Caco-2 (cell line): ENCODE measurements at regions not wholly inside any gene's neighbourhood (a gene's known extent, or its start where the extent isn't known, plus 50 kb on each side); places are given as distances from the start of the nearest gene placed in this dataset.

Experiments
- BruUV-seq: library from RNA; stranded (reverse); fragments of 400-500 nt; replicated peaks from 2 replicates; lab custom pipeline; 2021; lab: Mats Ljungman, UMichigan
- CTCF ChIA-PET: fragments of 300-600 bp; sonication (Branson Sonifier 250); formaldehyde crosslinking; loops from one replicate; lab custom pipeline; 2022; ENCODE audit warnings: antibody characterized with exemption; lab: Charles Lee
- POLR2A ChIA-PET: fragments of 300-600 bp; sonication (Branson Sonifier 250); formaldehyde crosslinking; loops from one replicate; lab custom pipeline; 2022; ENCODE audit warnings: antibody characterized with exemption; lab: Charles Lee
- DNase-seq, 2 experiments: peaks; one replicate each; pipeline versions ENCODE4 v3.0.0 to v3.0.0-alpha.2; 2020 to 2022
- H3K27me3 ChIP-seq: replicated peaks from 2 replicates; pipeline ENCODE4 v1.6.0; 2011; ENCODE audit warnings: low read length; ENCODE audit not compliant: control insufficient read depth, insufficient read depth
- H3K36me3 ChIP-seq: 2 replicates; pipeline ENCODE4 v1.5.1; 2011; ENCODE audit warnings: low read length; ENCODE audit not compliant: control insufficient read depth, insufficient read depth
- H3K4me1 ChIP-seq: fragments of 250-450 bp; sonication (Bioruptor Pico); 2 replicates; pipeline ENCODE4 v1.5.1; 2020; ENCODE audit warnings: mild to moderate bottlenecking
- H3K4me3 ChIP-seq: 2 replicates; pipeline ENCODE4 v1.5.1; 2011; ENCODE audit warnings: low read depth, mild to moderate bottlenecking, control low read depth, low read length
- H3K9me3 ChIP-seq: fragments of 250-450 bp; sonication (Bioruptor Pico); 2 replicates; pipeline ENCODE4 v1.5.1; 2020; ENCODE audit warnings: mild to moderate bottlenecking, moderate library complexity
- H3K27ac Mint-ChIP-seq: one replicate; pipeline ENCODE4 v1.8.0; 2022; ENCODE audit warnings: mixed read lengths; ENCODE audit not compliant: unreplicated experiment
- H3K27me3 Mint-ChIP-seq: one replicate; pipeline ENCODE4 v1.8.0; 2022; ENCODE audit warnings: mixed read lengths; ENCODE audit not compliant: insufficient read depth, unreplicated experiment
- H3K36me3 Mint-ChIP-seq: one replicate; pipeline ENCODE4 v1.8.0; 2022; ENCODE audit warnings: mild to moderate bottlenecking, mixed read lengths; ENCODE audit not compliant: insufficient read depth, unreplicated experiment
- H3K4me1 Mint-ChIP-seq: one replicate; pipeline ENCODE4 v1.8.0; 2022; ENCODE audit warnings: low read depth, mixed read lengths; ENCODE audit not compliant: unreplicated experiment
- H3K4me3 Mint-ChIP-seq: one replicate; pipeline ENCODE4 v1.8.0; 2022; ENCODE audit warnings: mild to moderate bottlenecking, moderate library complexity, mixed read lengths; ENCODE audit not compliant: unreplicated experiment
- H3K9me3 Mint-ChIP-seq: one replicate; pipeline ENCODE4 v1.8.0; 2022; ENCODE audit warnings: mixed read lengths; ENCODE audit not compliant: unreplicated experiment
- CTCF ChIP-seq, 2 experiments: fragments of 200-600 bp in 1 of 2; IDR thresholded peaks; 1 replicate in 1 of 2; 2 replicates in 1 of 2; pipeline versions ENCODE4 v1.5.1 to v1.8.0; 2011 to 2022; ENCODE audit warnings: antibody characterized with exemption in 1 of 2, control low read depth in 1 of 2, inconsistent platforms in 1 of 2, low read depth in 1 of 2, low read length in 1 of 2, mild to moderate bottlenecking in 1 of 2, moderate library complexity in 1 of 2; ENCODE audit not compliant: insufficient read depth in 1 of 2, severe bottlenecking in 1 of 2, unreplicated experiment in 1 of 2
- intact Hi-C: fragments of 100-400 bp; cut with micrococcal nuclease; formaldehyde crosslinking; loops from one replicate; pipeline ENCODE4 v1.10.0; 2022; ENCODE audit not compliant: unreplicated experiment

GRCh38 chr17:73757420-73757819 lies 113.2 kb upstream of the SDK2 start:
- peaks cover 7% of the 10 kb centered on the region for H3K4me1 Mint-ChIP-seq

GRCh38 chr17:73758245-73758644 lies 114.0 kb upstream of the SDK2 start:
- no TSS peak for BruUV-seq
- CTCF ChIA-PET: no interaction called here
- Histone ChIP-seq H3K9me3 (no peaks in the 10 kb centered on the region), H3K36me3 (no peaks in the 10 kb centered on the region), H3K4me3 (no peak overlapping the region), H3K4me1 (no peaks in the 10 kb centered on the region), H3K27me3 (no peaks in the 10 kb centered on the region)
- no peak for TF ChIP-seq CTCF (IDR thresholded peaks at IDR 0.05; ENCODE audit: insufficient read depth in 1 of 2, low read depth in 1 of 2, low read length in 1 of 2, severe bottlenecking in 1 of 2, unreplicated experiment in 1 of 2)
- no peak overlapping the region for H3K4me3 Mint-ChIP-seq
- intact Hi-C loops: no loop called here
- H3K36me3 Mint-ChIP-seq: no peaks in the 10 kb centered on the region
- no peaks in the 10 kb centered on the region for H3K27me3 Mint-ChIP-seq
- H3K27ac Mint-ChIP-seq: no peak overlapping the region
- no peaks in the 10 kb centered on the region for H3K9me3 Mint-ChIP-seq
- POLR2A ChIA-PET: no interaction called here
- H3K4me1 Mint-ChIP-seq: peaks cover 7% of the 10 kb centered on the region
- no peak for DNase-seq

More at GRCh38 chr17:73757420-73757819, 113.2 kb upstream of the SDK2 start:
- POLR2A ChIA-PET: no interaction called here
- no peak overlapping the region for H3K4me3 Mint-ChIP-seq
- H3K27ac Mint-ChIP-seq: no peak overlapping the region
- intact Hi-C loops: no loop called here
- H3K9me3 Mint-ChIP-seq: no peaks in the 10 kb centered on the region
- H3K9me3 ChIP-seq: no peaks in the 10 kb centered on the region
- no TSS peak for BruUV-seq
- H3K4me1 ChIP-seq: no peaks in the 10 kb centered on the region
- CTCF ChIA-PET: no interaction called here
- no peaks in the 10 kb centered on the region for H3K27me3 ChIP-seq
- H3K27me3 Mint-ChIP-seq: no peaks in the 10 kb centered on the region
- H3K4me3 ChIP-seq: no peak overlapping the region
- no peak for DNase-seq
- H3K36me3 ChIP-seq: no peaks in the 10 kb centered on the region
- no peak for TF ChIP-seq CTCF (IDR thresholded peaks at IDR 0.05; ENCODE audit: insufficient read depth in 1 of 2, low read depth in 1 of 2, low read length in 1 of 2, severe bottlenecking in 1 of 2, unreplicated experiment in 1 of 2)
- H3K36me3 Mint-ChIP-seq: no peaks in the 10 kb centered on the region

- no peak overlapping the region for H3K4me3 ChIP-seq
- H3K27me3 Mint-ChIP-seq: no peaks in the 10 kb centered on the region
- H3K36me3 Mint-ChIP-seq: no peaks in the 10 kb centered on the region
- no TSS peak for BruUV-seq
- no peak overlapping the region for H3K4me3 Mint-ChIP-seq
- no peaks in the 10 kb centered on the region for H3K9me3 ChIP-seq
- H3K4me1 Mint-ChIP-seq: peaks cover 7% of the 10 kb centered on the region
- CTCF ChIA-PET: no interaction called here
- no peaks in the 10 kb centered on the region for H3K27me3 ChIP-seq
- H3K4me1 ChIP-seq: no peaks in the 10 kb centered on the region
- no peak for TF ChIP-seq CTCF (IDR thresholded peaks at IDR 0.05; ENCODE audit: insufficient read depth in 1 of 2, low read depth in 1 of 2, low read length in 1 of 2, severe bottlenecking in 1 of 2, unreplicated experiment in 1 of 2)
- no peak overlapping the region for H3K27ac Mint-ChIP-seq
- intact Hi-C loops: no loop called here
- H3K9me3 Mint-ChIP-seq: no peaks in the 10 kb centered on the region
- H3K36me3 ChIP-seq: no peaks in the 10 kb centered on the region
- DNase-seq: no peak
- POLR2A ChIA-PET: no interaction called here
Observed at GRCh38 chr17:73759324-73759723, 115.1 kb upstream of the SDK2 start.
